Adrenal gland (tissue), 9 donors: ENCODE measurements at regions not wholly inside any gene's neighbourhood (a gene's known extent, or its start where the extent isn't known, plus 50 kb on each side); places are given as distances from the start of the nearest gene placed in this dataset.
A peak's percentile ranks its signal among the peaks of the same experiment; 100 is the strongest.

Experiments used
- DNase-seq, 7 donors: peaks; one replicate each; pipeline ENCODE4 v3.0.0-alpha.2; 2019 to 2020
- H3K27ac ChIP-seq, 5 donors: fragments of 200-600 bp; sonication (generic) in 4 of 5; 1 replicate in 3 of 5; 2 replicates in 2 of 5; pipeline versions ENCODE4 v1.5.1 to v1.8.0; 2016 to 2020; ENCODE audit warnings: mild to moderate bottlenecking in 1 of 5
- H3K27me3 ChIP-seq: fragments of 200-600 bp; 2 replicates; pipeline ENCODE4 v1.8.0; 2021
- H3K36me3 ChIP-seq, 2 donors: fragments of 200-600 bp; replicated peaks in 1 of 2; 1 replicate in 1 of 2; 2 replicates in 1 of 2; pipeline versions ENCODE4 v1.5.1 to v1.8.0; 2018 to 2022
- H3K4me1 ChIP-seq, 2 donors: fragments of 200-600 bp; replicated peaks in 1 of 2; 1 replicate in 1 of 2; 2 replicates in 1 of 2; pipeline versions ENCODE4 v1.5.1 to v1.8.0; 2018 to 2021
- H3K4me3 ChIP-seq, 4 donors: fragments of 200-600 bp; sonication (generic) in 3 of 4; one replicate each; pipeline ENCODE4 v1.5.1; 2016 to 2018
- H3K9me3 ChIP-seq, 3 donors: fragments of 200-600 bp; sonication (generic) in 1 of 3; replicated peaks in 1 of 3; 1 replicate in 2 of 3; 2 replicates in 1 of 3; pipeline versions ENCODE4 v1.5.1 to v1.8.0; 2016 to 2021
- CTCF ChIP-seq, 6 experiments: fragments of 450-650 bp in 4 of 6; fragments of 200-600 bp in 2 of 6; sonication (generic) in 1 of 6; IDR thresholded peaks; 1 replicate in 5 of 6; 2 replicates in 1 of 6; pipeline versions ENCODE4 v1.5.1 to v1.8.0; 2016 to 2021; ENCODE audit warnings: antibody characterized with exemption in 6 of 6, mild to moderate bottlenecking in 2 of 6, moderate library complexity in 1 of 6
- POLR2A ChIP-seq, 2 donors: fragments of 450-650 bp; IDR thresholded peaks; one replicate each; pipeline ENCODE4 v1.6.1; 2017; ENCODE audit warnings: antibody characterized with exemption in 2 of 2, mild to moderate bottlenecking in 2 of 2, moderate library complexity in 1 of 2
- WGBS, 4 donors: extraction: QIAGEN DNeasy Blood & Tissue Kit in 2 of 4; methylation state at CpG; one replicate each; pipeline versions ENCODE4 v1.1.5 to v1.1.7; 2013 to 2017; 5-methylcytosine and 5-hydroxymethylcytosine counted together
- intact Hi-C, 2 donors: fragments of 100-400 bp; cut with DNase I; formaldehyde crosslinking; loops; one replicate each; pipeline versions ENCODE4 v1.14.1 to v1.15.0; 2022 to 2023
- donor health status: healthy with polysubstance abuse.
- donor health status: Bipolar disorder and iron deficiency.
- donor health status: DM: yes; HTN: yes; CAD: no.
- donor health status: DM: no; HTN: no; CAD: no.
- donor health status: DM: no; HTN: no; CAD: no.

GRCh38 chr1:212518188-212519054, 85.7 kb downstream of the NENF start:
- Histone ChIP-seq H3K4me3 (no peak overlapping the region), H3K9me3 (no peaks in the 10 kb centered on the region), H3K27me3 (peaks cover 26% of the 10 kb centered on the region), H3K36me3 (no peaks in the 10 kb centered on the region), H3K4me1 (peaks cover 4 to 10% of the 10 kb centered on the region in 2 donors), H3K27ac (no peak overlapping the region)
- WGBS, 4 donors: 49 to 70% (median 59%) methylated on average over 7 to 14 of the region's 14 CpGs
- no peak for TF ChIP-seq CTCF (IDR thresholded peaks at IDR 0.05)
- TF ChIP-seq POLR2A (IDR thresholded peaks at IDR 0.05): no peak
- DNase-seq: peak; percentile 47 to 84 (median 73)
- intact Hi-C loops: no loop called here

GRCh38 chr1:212519131-212519530, 86.4 kb downstream of the NENF start:
- intact Hi-C loops: no loop called here
- peaks cover 4 to 10% of the 10 kb centered on the region in 2 donors for H3K4me1 ChIP-seq
- H3K27me3 ChIP-seq: peaks cover 19% of the 10 kb centered on the region
- TF ChIP-seq CTCF (IDR thresholded peaks at IDR 0.05) (no peak), POLR2A (IDR thresholded peaks at IDR 0.05) (no peak)
- H3K4me3 ChIP-seq: no peak overlapping the region
- H3K36me3 ChIP-seq: no peaks in the 10 kb centered on the region
- DNase-seq: no peak
- WGBS, 4 donors: 84 to 96% (median 89%) methylated on average over 2 of the region's 2 CpGs
- no peaks in the 10 kb centered on the region for H3K9me3 ChIP-seq
- no peak overlapping the region for H3K27ac ChIP-seq

GRCh38 chr1:212520299-212520698, 87.6 kb downstream of the NENF start:
- no peak for DNase-seq
- no peak overlapping the region for H3K27ac ChIP-seq
- H3K4me1 ChIP-seq: no peaks in the 10 kb centered on the region
- no peak overlapping the region for H3K4me3 ChIP-seq
- intact Hi-C loops: no loop called here
- H3K27me3 ChIP-seq: peaks cover 10% of the 10 kb centered on the region
- H3K36me3 ChIP-seq: no peaks in the 10 kb centered on the region
- H3K9me3 ChIP-seq: no peaks in the 10 kb centered on the region
- no peak for TF ChIP-seq POLR2A (IDR thresholded peaks at IDR 0.05)
- TF ChIP-seq CTCF (IDR thresholded peaks at IDR 0.05): no peak

GRCh38 chr1:212520746-212521145, 87.8 kb upstream of the ATF3 start:
- Histone ChIP-seq H3K4me1 (no peaks in the 10 kb centered on the region), H3K27ac (no peak overlapping the region), H3K36me3 (no peaks in the 10 kb centered on the region), H3K4me3 (no peak overlapping the region), H3K27me3 (peaks cover 5% of the 10 kb centered on the region), H3K9me3 (no peaks in the 10 kb centered on the region)
- DNase-seq: no peak
- 71 to 81% (median 77%) methylated on average over 5 of the region's 5 CpGs for WGBS, 4 donors
- no peak for TF ChIP-seq CTCF (IDR thresholded peaks at IDR 0.05)
- TF ChIP-seq POLR2A (IDR thresholded peaks at IDR 0.05): no peak
- intact Hi-C loops: no loop called here
